Spleen (tissue), 11 donors: ENCODE measurements at regions not wholly inside any gene's neighbourhood (a gene's known extent, or its start where the extent isn't known, plus 50 kb on each side); places are given as distances from the start of the nearest gene placed in this dataset.
"Not testable (repeated sequence)": the region's sequence is repeated elsewhere in the genome, so short reads cannot be mapped to it uniquely, and the experiment has no call there.

ENCODE experiments used
- DNase-seq: peaks from one replicate; pipeline ENCODE4 v3.0.0-alpha.2; 2020
- H3K27ac ChIP-seq, 8 donors: fragments of 200-600 bp; sonication (generic) in 7 of 8; 1 replicate in 4 of 8; 2 replicates in 4 of 8; pipeline versions ENCODE4 v1.5.0 to v1.8.0; 2016 to 2021; ENCODE audit warnings: inconsistent platforms in 4 of 8, mild to moderate bottlenecking in 4 of 8, moderate library complexity in 1 of 8
- H3K27me3 ChIP-seq, 7 donors: fragments of 200-600 bp; sonication (generic) in 6 of 7; replicated peaks in 1 of 7; 1 replicate in 4 of 7; 2 replicates in 3 of 7; pipeline versions ENCODE4 v1.5.0 to v1.8.0; 2016 to 2021; ENCODE audit warnings: inconsistent platforms in 3 of 7, mild to moderate bottlenecking in 1 of 7
- H3K36me3 ChIP-seq, 6 donors: fragments of 200-600 bp; sonication (generic) in 5 of 6; 1 replicate in 4 of 6; 2 replicates in 2 of 6; pipeline versions ENCODE4 v1.5.0 to v1.8.0; 2016 to 2021; ENCODE audit warnings: inconsistent platforms in 2 of 6
- H3K4me1 ChIP-seq, 6 donors: fragments of 200-600 bp; sonication (generic) in 5 of 6; 1 replicate in 3 of 6; 2 replicates in 3 of 6; pipeline versions ENCODE4 v1.5.0 to v1.8.0; 2016 to 2021; ENCODE audit warnings: inconsistent platforms in 3 of 6
- H3K4me3 ChIP-seq, 8 donors: fragments of 200-600 bp; sonication (generic) in 7 of 8; 1 replicate in 4 of 8; 2 replicates in 4 of 8; pipeline versions ENCODE4 v1.5.0 to v1.8.0; 2016 to 2021; ENCODE audit warnings: inconsistent platforms in 4 of 8, mild to moderate bottlenecking in 4 of 8, moderate library complexity in 2 of 8
- H3K9me3 ChIP-seq, 8 donors: fragments of 200-600 bp; sonication (generic) in 7 of 8; 1 replicate in 4 of 8; 2 replicates in 4 of 8; pipeline versions ENCODE4 v1.5.0 to v1.8.0; 2016 to 2021; ENCODE audit warnings: inconsistent platforms in 4 of 8
- POLR2A ChIP-seq, 3 donors: fragments of 450-650 bp; IDR thresholded peaks; one replicate each; pipeline ENCODE4 v1.5.1; 2017; ENCODE audit warnings: antibody characterized with exemption in 3 of 3, mild to moderate bottlenecking in 1 of 3
- POLR2AphosphoS5 ChIP-seq, 3 donors: sonication (generic); formaldehyde crosslinking; IDR thresholded peaks; one replicate each; pipeline ENCODE4 v1.5.1; 2017; ENCODE audit warnings: antibody characterized with exemption in 3 of 3
- WGBS, 5 donors: extraction: QIAGEN DNeasy Blood & Tissue Kit in 3 of 5; methylation state at CpG; one replicate each; pipeline versions ENCODE4 v1.1.5 to v1.1.7; 2013 to 2018; 5-methylcytosine and 5-hydroxymethylcytosine counted together
- intact Hi-C: fragments of 100-400 bp; cut with DNase I; formaldehyde crosslinking; loops from one replicate; pipeline ENCODE4 v1.15.0; 2023; ENCODE audit warnings: low total_unique reads
- TF ChIP-seq, protein P1 (sequence below), 11 experiments: fragments of 200-600 bp in 7 of 11; fragments of 450-650 bp in 4 of 11; sonication (generic) in 4 of 11; IDR thresholded peaks in 8 of 11; conservative IDR thresholded peaks in 3 of 11; 1 replicate in 7 of 11; 2 replicates in 4 of 11; pipeline versions ENCODE4 v1.4.0 to v1.8.0; 2016 to 2021; ENCODE audit warnings: antibody characterized with exemption in 11 of 11, inconsistent platforms in 4 of 11, mild to moderate bottlenecking in 1 of 11
- donor health status: healthy with polysubstance abuse.
- donor health status: DM: no; HTN: no; CAD: no; lungs with moderate emphysema.
- donor health status: DM: no; HTN: no; CAD: no.
- donor health status: Bipolar disorder and iron deficiency.
- donor health status: healthy.
- donor health status: DM: no; HTN: no; CAD: no.
- donor health status: DM: yes; HTN: yes; CAD: no.

DNA sequence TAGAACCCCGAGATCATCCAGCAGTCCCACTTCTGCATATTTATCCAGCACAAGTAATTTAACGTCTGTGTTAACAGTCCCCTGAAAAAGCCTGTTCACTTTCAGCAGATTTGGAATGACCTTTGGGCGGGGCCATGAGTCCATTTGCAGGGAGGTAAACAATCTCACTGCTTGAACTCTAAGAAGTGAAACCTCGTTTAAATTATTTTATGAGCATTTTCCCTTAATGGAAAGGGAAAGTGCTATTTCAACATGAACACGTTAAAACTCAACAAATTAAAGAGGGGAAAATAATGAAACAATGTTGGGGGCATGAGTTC lies 282.8 kb downstream of the GATA3 start:
- no peaks in the 10 kb centered on the region for H3K9me3 ChIP-seq
- H3K27me3 ChIP-seq, result peaks cover 0 to 46% (median 13%) of the 10 kb centered on the region in 7 donors
- TF ChIP-seq, protein P1, sequence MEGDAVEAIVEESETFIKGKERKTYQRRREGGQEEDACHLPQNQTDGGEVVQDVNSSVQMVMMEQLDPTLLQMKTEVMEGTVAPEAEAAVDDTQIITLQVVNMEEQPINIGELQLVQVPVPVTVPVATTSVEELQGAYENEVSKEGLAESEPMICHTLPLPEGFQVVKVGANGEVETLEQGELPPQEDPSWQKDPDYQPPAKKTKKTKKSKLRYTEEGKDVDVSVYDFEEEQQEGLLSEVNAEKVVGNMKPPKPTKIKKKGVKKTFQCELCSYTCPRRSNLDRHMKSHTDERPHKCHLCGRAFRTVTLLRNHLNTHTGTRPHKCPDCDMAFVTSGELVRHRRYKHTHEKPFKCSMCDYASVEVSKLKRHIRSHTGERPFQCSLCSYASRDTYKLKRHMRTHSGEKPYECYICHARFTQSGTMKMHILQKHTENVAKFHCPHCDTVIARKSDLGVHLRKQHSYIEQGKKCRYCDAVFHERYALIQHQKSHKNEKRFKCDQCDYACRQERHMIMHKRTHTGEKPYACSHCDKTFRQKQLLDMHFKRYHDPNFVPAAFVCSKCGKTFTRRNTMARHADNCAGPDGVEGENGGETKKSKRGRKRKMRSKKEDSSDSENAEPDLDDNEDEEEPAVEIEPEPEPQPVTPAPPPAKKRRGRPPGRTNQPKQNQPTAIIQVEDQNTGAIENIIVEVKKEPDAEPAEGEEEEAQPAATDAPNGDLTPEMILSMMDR (IDR thresholded peaks at IDR 0.05 in 8 of 11, conservative IDR thresholded peaks at IDR 0.05 in 3 of 11), result no peak
- TF ChIP-seq POLR2A (IDR thresholded peaks at IDR 0.05), result no peak
- no peak for TF ChIP-seq POLR2AphosphoS5 (IDR thresholded peaks at IDR 0.05)
- peaks cover 0 to 12% (median 6%) of the 10 kb centered on the region in 6 donors for H3K4me1 ChIP-seq
- intact Hi-C loops, result no loop called here
- no peak for DNase-seq
- no peaks in the 10 kb centered on the region for H3K36me3 ChIP-seq
- H3K4me3 ChIP-seq, result no peak overlapping the region
- no peak overlapping the region for H3K27ac ChIP-seq
- WGBS, 5 donors, result 76 to 90% (median 84%) methylated on average over 5 of the region's 5 CpGs

DNA sequence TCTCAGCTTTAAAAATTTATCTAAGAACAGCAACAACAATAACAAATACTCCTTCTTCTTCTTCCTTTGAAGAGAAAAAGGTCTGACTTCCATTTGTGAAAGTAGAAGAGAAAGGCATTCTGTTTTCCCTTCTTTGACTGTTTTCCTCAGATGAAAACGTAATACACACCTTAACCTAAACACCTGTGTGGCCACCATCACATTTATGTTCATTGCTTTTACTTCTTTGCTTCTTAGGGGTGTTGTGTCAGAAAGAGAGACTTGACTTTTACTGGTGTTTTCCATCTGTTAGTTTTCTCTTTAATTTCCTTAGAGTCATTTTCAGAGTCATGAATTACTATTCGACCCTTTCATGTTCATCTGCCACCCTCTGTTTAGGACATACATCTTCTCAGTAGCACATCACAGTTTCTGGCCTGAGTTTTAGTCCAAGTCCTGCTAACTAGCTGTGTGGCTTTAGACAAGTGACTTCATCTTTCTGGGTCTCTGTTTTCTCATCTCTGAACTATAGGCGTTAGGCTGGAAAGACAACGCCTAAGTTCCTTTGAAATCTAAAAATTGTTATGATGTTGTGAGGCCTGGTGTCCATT lies 283.8 kb downstream of the GATA3 start:
- Histone ChIP-seq H3K4me3 (no peak overlapping the region), H3K4me1 (peaks cover 0 to 2% (median 0%) of the 10 kb centered on the region in 6 donors), H3K9me3 (no peaks in the 10 kb centered on the region), H3K27ac (no peak overlapping the region), H3K36me3 (no peaks in the 10 kb centered on the region), H3K27me3 (peaks cover 0 to 36% (median 5%) of the 10 kb centered on the region in 7 donors)
- intact Hi-C loops, result no loop called here
- TF ChIP-seq POLR2AphosphoS5 (IDR thresholded peaks at IDR 0.05) (no peak), POLR2A (IDR thresholded peaks at IDR 0.05) (no peak)
- TF ChIP-seq, protein P1 (IDR thresholded peaks at IDR 0.05 in 8 of 11, conservative IDR thresholded peaks at IDR 0.05 in 3 of 11), result no peak
- DNase-seq, result no peak
- 74 to 89% (median 78%) methylated on average over 4 of the region's 4 CpGs for WGBS, 5 donors

DNA sequence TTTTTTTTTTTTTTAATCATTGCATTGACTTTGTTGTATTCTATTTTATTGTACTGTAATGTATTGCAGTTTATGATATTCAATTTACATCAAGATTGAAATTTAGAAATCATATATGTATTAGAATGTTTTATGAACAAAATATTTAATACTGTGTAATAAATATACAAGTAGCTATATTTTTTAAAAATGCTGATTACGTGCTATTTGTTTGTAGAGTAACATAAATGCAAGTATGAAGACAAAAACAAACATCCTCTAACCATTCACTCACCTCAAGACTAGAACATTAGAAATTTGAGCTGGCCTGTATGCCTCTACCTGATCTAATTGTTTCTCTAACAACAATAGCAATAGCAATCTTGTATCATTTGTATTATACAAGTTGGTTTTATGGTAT lies 290.3 kb downstream of the GATA3 start:
- no peak for DNase-seq
- intact Hi-C loops, result no loop called here
- H3K4me1 ChIP-seq, result no peaks in the 10 kb centered on the region
- no peaks in the 10 kb centered on the region for H3K9me3 ChIP-seq
- H3K27me3 ChIP-seq, result peaks cover 0 to 6% (median 0%) of the 10 kb centered on the region in 7 donors
- no peaks in the 10 kb centered on the region for H3K36me3 ChIP-seq
- TF ChIP-seq POLR2AphosphoS5 (IDR thresholded peaks at IDR 0.05), result no peak
- no peak for TF ChIP-seq POLR2A (IDR thresholded peaks at IDR 0.05)
- TF ChIP-seq, protein P1 (IDR thresholded peaks at IDR 0.05 in 8 of 11, conservative IDR thresholded peaks at IDR 0.05 in 3 of 11), result no peak
- H3K27ac ChIP-seq, result no peak overlapping the region
- WGBS, 5 donors, result 49 to 94% (median 91%) methylated on average over 1 of the region's 1 CpG
- no peak overlapping the region for H3K4me3 ChIP-seq

DNA sequence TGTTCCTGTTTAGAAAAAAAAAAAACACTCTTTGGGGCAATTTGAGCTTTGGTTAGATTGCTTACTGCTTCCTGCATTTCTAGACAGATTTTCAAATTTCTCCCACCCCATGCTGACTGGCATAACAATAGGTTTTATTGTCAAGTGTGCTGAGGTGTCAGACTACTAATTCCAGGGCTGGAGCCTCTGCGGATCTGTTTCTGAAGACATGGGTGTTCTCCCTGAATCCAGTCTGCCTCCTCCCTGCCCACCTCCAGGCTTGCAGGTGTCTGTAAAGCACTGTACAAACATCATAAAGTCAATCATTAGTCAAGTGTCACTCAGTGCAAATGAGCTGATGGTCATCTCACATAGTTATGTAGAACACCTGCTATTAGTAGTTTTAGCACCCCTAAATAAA lies 292.4 kb downstream of the GATA3 start:
- intact Hi-C loops, result no loop called here
- WGBS, 5 donors, result 53 to 93% (median 78%) methylated on average over 1 of the region's 1 CpG
- no peak for DNase-seq
- Histone ChIP-seq H3K36me3 (no peaks in the 10 kb centered on the region), H3K4me1 (no peaks in the 10 kb centered on the region), H3K27ac (no peak overlapping the region), H3K9me3 (no peaks in the 10 kb centered on the region), H3K4me3 (no peak overlapping the region), H3K27me3 (peaks cover 0 to 11% (median 0%) of the 10 kb centered on the region in 7 donors)
- TF ChIP-seq POLR2AphosphoS5 (IDR thresholded peaks at IDR 0.05), result no peak
- TF ChIP-seq, protein P1 (IDR thresholded peaks at IDR 0.05 in 8 of 11, conservative IDR thresholded peaks at IDR 0.05 in 3 of 11), result no peak
- TF ChIP-seq POLR2A (IDR thresholded peaks at IDR 0.05), result no peak

DNA sequence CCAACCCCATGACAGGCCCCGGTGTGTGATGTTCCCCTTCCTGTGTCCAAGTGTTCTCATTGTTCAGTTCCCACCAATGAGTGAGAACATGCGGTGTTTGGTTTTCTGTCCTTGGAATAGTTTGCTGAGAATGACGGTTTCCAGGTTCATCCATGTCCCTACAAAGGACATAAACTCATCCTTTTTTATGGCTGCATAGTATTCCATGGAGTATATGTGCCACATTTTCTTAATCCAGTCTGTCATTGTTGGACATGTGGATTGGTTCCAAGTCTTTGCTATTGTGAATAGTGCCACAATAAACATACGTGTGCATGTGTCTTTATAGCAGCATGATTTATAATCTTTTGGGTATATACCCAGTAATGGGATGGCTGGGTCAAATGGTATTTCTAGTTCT lies 293.1 kb downstream of the GATA3 start:
- H3K9me3 ChIP-seq, H3K27ac ChIP-seq, DNase-seq, H3K4me1 ChIP-seq, H3K36me3 ChIP-seq, intact Hi-C loops, H3K4me3 ChIP-seq: not testable (repeated sequence)
- WGBS, 5 donors, result 77 to 93% (median 91%) methylated on average over 4 of the region's 4 CpGs
- peaks cover 0 to 11% (median 0%) of the 10 kb centered on the region in 7 donors for H3K27me3 ChIP-seq
